Neural crest cell (in vitro differentiated cells): ENCODE measurements at regions not wholly inside any gene's neighbourhood (a gene's known extent, or its start where the extent isn't known, plus 50 kb on each side); places are given as distances from the start of the nearest gene placed in this dataset.

Source experiments
- DNase-seq: peaks from one replicate; pipeline ENCODE4 v3.0.0; 2021; ENCODE audit warnings: low read depth, mixed read lengths, low spot score
- H3K27ac Mint-ChIP-seq: one replicate; pipeline ENCODE4 v1.8.0; 2021; ENCODE audit warnings: mild to moderate bottlenecking, mixed read lengths; ENCODE audit not compliant: unreplicated experiment
- H3K27me3 Mint-ChIP-seq: 2 replicates; pipeline ENCODE4 v1.8.0; 2021; ENCODE audit warnings: low read depth, mild to moderate bottlenecking, mixed read lengths
- H3K36me3 Mint-ChIP-seq: 2 replicates; pipeline ENCODE4 v1.8.0; 2021; ENCODE audit warnings: low read depth, mild to moderate bottlenecking, mixed read lengths
- H3K4me1 Mint-ChIP-seq: 2 replicates; pipeline ENCODE4 v1.8.0; 2021; ENCODE audit warnings: mixed read lengths
- H3K4me3 Mint-ChIP-seq: one replicate; pipeline ENCODE4 v1.8.0; 2021; ENCODE audit warnings: mild to moderate bottlenecking, mixed read lengths
- H3K9me3 Mint-ChIP-seq: 2 replicates; pipeline ENCODE4 v1.8.0; 2021; ENCODE audit warnings: mixed read lengths
- CTCF ChIP-seq: fragments of 200-600 bp; sonication (generic); conservative IDR thresholded peaks from 2 replicates; pipeline ENCODE4 v1.5.0; 2021; ENCODE audit warnings: antibody characterized with exemption, mild to moderate bottlenecking

- H3K4me3 Mint-ChIP-seq: no peak overlapping the region
- no peak for TF ChIP-seq CTCF
- H3K27ac Mint-ChIP-seq: peak overlapping the region; percentile 43
- DNase-seq: no peak
- peaks cover 3% of the 10 kb centered on the region for H3K9me3 Mint-ChIP-seq
- H3K36me3 Mint-ChIP-seq: peaks cover 9% of the 10 kb centered on the region
- H3K27me3 Mint-ChIP-seq: no peaks in the 10 kb centered on the region
- peaks cover 63% of the 10 kb centered on the region for H3K4me1 Mint-ChIP-seq
Measured at GRCh38 chr1:93815366-93816110, 63.5 kb downstream of the DNTTIP2 start.

GRCh38 chr1:93814795-93815340 lies 64.1 kb downstream of the DNTTIP2 start:
- H3K9me3 Mint-ChIP-seq: peaks cover 7% of the 10 kb centered on the region
- H3K27me3 Mint-ChIP-seq: no peaks in the 10 kb centered on the region
- H3K4me1 Mint-ChIP-seq: peaks cover 62% of the 10 kb centered on the region
- H3K27ac Mint-ChIP-seq: no peak overlapping the region
- DNase-seq: no peak
- peaks cover 11% of the 10 kb centered on the region for H3K36me3 Mint-ChIP-seq
- TF ChIP-seq CTCF: no peak
- no peak overlapping the region for H3K4me3 Mint-ChIP-seq

- TF ChIP-seq CTCF: peak; percentile 95
- H3K27ac Mint-ChIP-seq: no peak overlapping the region
- H3K36me3 Mint-ChIP-seq: peaks cover 11% of the 10 kb centered on the region
- peaks cover 7% of the 10 kb centered on the region for H3K9me3 Mint-ChIP-seq
- H3K4me3 Mint-ChIP-seq: peak overlapping the region; percentile 9
- DNase-seq: peak; percentile 61
- H3K4me1 Mint-ChIP-seq: peaks cover 62% of the 10 kb centered on the region
- no peaks in the 10 kb centered on the region for H3K27me3 Mint-ChIP-seq
Measured at GRCh38 chr1:93814059-93814794, 64.8 kb downstream of the DNTTIP2 start.

GRCh38 chr1:93813076-93813475 lies 65.9 kb downstream of the DNTTIP2 start:
- Mint-ChIP-seq H3K4me1 (peaks cover 67% of the 10 kb centered on the region), H3K36me3 (peaks cover 19% of the 10 kb centered on the region), H3K4me3 (no peak overlapping the region), H3K9me3 (peaks cover 15% of the 10 kb centered on the region), H3K27ac (no peak overlapping the region), H3K27me3 (no peaks in the 10 kb centered on the region)
- TF ChIP-seq CTCF: no peak
- DNase-seq: no peak

- Mint-ChIP-seq H3K27ac (no peak overlapping the region), H3K9me3 (peaks cover 21% of the 10 kb centered on the region), H3K36me3 (peaks cover 26% of the 10 kb centered on the region), H3K27me3 (no peaks in the 10 kb centered on the region), H3K4me3 (no peak overlapping the region), H3K4me1 (peaks cover 56% of the 10 kb centered on the region)
- no peak for TF ChIP-seq CTCF
- DNase-seq: no peak
Measured at GRCh38 chr1:93811326-93812065, 67.5 kb downstream of the DNTTIP2 start.
